Progenitor cell of endocrine pancreas (in vitro differentiated cells): ENCODE measurements at regions not wholly inside any gene's neighbourhood (a gene's known extent, or its start where the extent isn't known, plus 50 kb on each side); places are given as distances from the start of the nearest gene placed in this dataset.

Experiments
- DNase-seq: peaks from one replicate; pipeline ENCODE4 v3.0.0; 2021; ENCODE audit warnings: low spot score; ENCODE audit not compliant: unreplicated experiment
- H3K27ac Mint-ChIP-seq: 2 replicates; pipeline ENCODE4 v1.8.0; 2021; ENCODE audit warnings: mild to moderate bottlenecking, moderate library complexity, mixed read lengths
- H3K27me3 Mint-ChIP-seq: 2 replicates; pipeline ENCODE4 v1.8.0; 2021; ENCODE audit warnings: mixed read lengths
- H3K36me3 Mint-ChIP-seq: 2 replicates; pipeline ENCODE4 v1.8.0; 2022; ENCODE audit warnings: mixed read lengths; ENCODE audit not compliant: insufficient read depth
- H3K4me1 Mint-ChIP-seq: 2 replicates; pipeline ENCODE4 v1.8.0; 2021; ENCODE audit warnings: low read depth, mixed read lengths
- H3K4me3 Mint-ChIP-seq: 2 replicates; pipeline ENCODE4 v1.8.0; 2021; ENCODE audit warnings: low read depth, mild to moderate bottlenecking, moderate library complexity, mixed read lengths
- H3K9me3 Mint-ChIP-seq: 2 replicates; pipeline ENCODE4 v1.8.0; 2021; ENCODE audit warnings: low read depth, mixed read lengths
- CTCF ChIP-seq: fragments of 200-600 bp; sonication (generic); IDR thresholded peaks from one replicate; pipeline ENCODE4 v1.5.0; 2021; ENCODE audit warnings: antibody characterized with exemption, mild to moderate bottlenecking; ENCODE audit not compliant: unreplicated experiment

- Mint-ChIP-seq H3K9me3 (no peaks in the 10 kb centered on the region), H3K36me3 (no peaks in the 10 kb centered on the region), H3K27me3 (peaks cover 3% of the 10 kb centered on the region), H3K4me3 (no peak overlapping the region), H3K4me1 (peaks cover under 1% of the 10 kb centered on the region), H3K27ac (no peak overlapping the region)
- TF ChIP-seq CTCF: no peak
- DNase-seq: no peak
These were observed 64.2 kb upstream of the IL6 start for GRCh38 chr7:22662556-22663356.

DNA sequence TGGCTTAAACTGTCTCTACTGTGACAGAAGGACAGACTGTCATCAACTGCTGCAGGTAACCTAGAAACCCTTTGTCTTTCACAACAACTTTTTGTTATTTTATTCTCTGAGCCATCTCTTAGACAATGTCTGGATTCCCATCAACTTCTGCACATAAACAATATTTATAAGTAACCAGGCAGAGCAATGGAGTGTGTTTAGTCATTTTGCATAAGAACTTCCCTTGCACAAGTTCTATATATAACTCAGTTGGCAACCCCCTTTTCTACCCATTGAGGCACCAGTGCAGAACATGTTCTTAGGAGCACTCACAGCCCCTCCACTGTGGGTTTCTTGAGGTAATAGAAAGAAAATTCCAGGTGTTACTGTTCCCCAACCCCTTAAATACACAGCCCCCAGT lies 65.0 kb upstream of the IL6 start:
- H3K9me3 Mint-ChIP-seq: no peaks in the 10 kb centered on the region
- TF ChIP-seq CTCF: no peak
- H3K4me1 Mint-ChIP-seq: no peaks in the 10 kb centered on the region
- H3K36me3 Mint-ChIP-seq: no peaks in the 10 kb centered on the region
- no peak for DNase-seq
- H3K27me3 Mint-ChIP-seq: peaks cover 3% of the 10 kb centered on the region
- no peak overlapping the region for H3K4me3 Mint-ChIP-seq
- no peak overlapping the region for H3K27ac Mint-ChIP-seq

GRCh38 chr7:22660732-22661131 lies 66.3 kb upstream of the IL6 start:
- no peak overlapping the region for H3K4me3 Mint-ChIP-seq

GRCh38 chr7:22660293-22660692 lies 66.7 kb upstream of the IL6 start:
- Mint-ChIP-seq H3K4me1 (no peaks in the 10 kb centered on the region), H3K4me3 (no peak overlapping the region), H3K27ac (no peak overlapping the region), H3K27me3 (peaks cover 3% of the 10 kb centered on the region), H3K36me3 (no peaks in the 10 kb centered on the region), H3K9me3 (no peaks in the 10 kb centered on the region)
- no peak for TF ChIP-seq CTCF
- DNase-seq: no peak

More at GRCh38 chr7:22660732-22661131, 66.3 kb upstream of the IL6 start:
- H3K27me3 Mint-ChIP-seq: peaks cover 3% of the 10 kb centered on the region
- TF ChIP-seq CTCF: peak; percentile 44
- H3K9me3 Mint-ChIP-seq: no peaks in the 10 kb centered on the region
- DNase-seq: no peak
- no peaks in the 10 kb centered on the region for H3K4me1 Mint-ChIP-seq
- no peaks in the 10 kb centered on the region for H3K36me3 Mint-ChIP-seq
- no peak overlapping the region for H3K27ac Mint-ChIP-seq

DNA sequence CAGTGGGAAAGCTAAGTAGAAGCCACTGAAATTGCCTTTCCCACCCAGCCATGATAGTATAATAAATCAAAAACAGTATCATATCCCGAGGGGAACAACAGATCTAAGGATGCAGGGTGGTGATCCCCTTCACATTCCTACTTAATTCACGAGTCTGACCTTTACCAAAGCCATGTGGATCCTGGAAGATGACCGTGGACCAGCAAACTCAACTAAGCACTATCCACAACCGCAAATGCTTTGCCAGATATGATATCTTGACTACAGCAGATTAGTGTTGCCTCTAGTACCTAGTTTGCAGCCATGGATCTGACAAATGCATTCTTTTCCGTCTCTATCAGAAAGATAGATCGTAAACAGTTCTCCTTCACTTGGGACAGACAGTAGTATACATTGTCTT lies 67.3 kb upstream of the IL6 start:
- no peaks in the 10 kb centered on the region for H3K4me1 Mint-ChIP-seq
- no peaks in the 10 kb centered on the region for H3K36me3 Mint-ChIP-seq
- H3K4me3 Mint-ChIP-seq: no peak overlapping the region
- no peak for DNase-seq
- H3K27ac Mint-ChIP-seq: no peak overlapping the region
- no peaks in the 10 kb centered on the region for H3K9me3 Mint-ChIP-seq
- peaks cover 3% of the 10 kb centered on the region for H3K27me3 Mint-ChIP-seq
- TF ChIP-seq CTCF: no peak
